Keratinocyte (primary cell): ENCODE measurements at regions not wholly inside any gene's neighbourhood (a gene's known extent, or its start where the extent isn't known, plus 50 kb on each side); places are given as distances from the start of the nearest gene placed in this dataset.

Experiments used
- DNase-seq: peaks from one replicate; pipeline ENCODE4 v3.0.0-alpha.2; 2011; ENCODE audit warnings: low read depth, missing footprints, low spot score
- FAIRE-seq: peaks from 2 replicates; lab custom pipeline; 2011; peaks lifted over from hg19 to GRCh38; lab: Jason Lieb, UNC
- H2AFZ ChIP-seq: 2 replicates; pipeline ENCODE4 v1.6.0; 2012; ENCODE audit warnings: low read length, control low read depth, inconsistent platforms; ENCODE audit not compliant: control insufficient read depth
- H3K27ac ChIP-seq: 2 replicates; pipeline ENCODE4 v1.5.1; 2011; ENCODE audit warnings: low read length; ENCODE audit not compliant: control insufficient read depth, insufficient read depth
- H3K27me3 ChIP-seq: 3 replicates; pipeline ENCODE4 v1.6.0; 2011; ENCODE audit warnings: low read length; ENCODE audit not compliant: control insufficient read depth, insufficient read depth; ENCODE audit errors: extremely low read depth
- H3K36me3 ChIP-seq, 2 experiments: 2 replicates in 1 of 2; 3 replicates in 1 of 2; pipeline ENCODE4 v1.5.1; 2011; ENCODE audit warnings: low read length in 2 of 2, mild to moderate bottlenecking in 1 of 2; ENCODE audit not compliant: control insufficient read depth in 2 of 2, insufficient read depth in 2 of 2; ENCODE audit errors: extremely low read depth in 1 of 2
- H3K4me1 ChIP-seq: 3 replicates; pipeline ENCODE4 v1.5.1; 2011; ENCODE audit warnings: low read length; ENCODE audit not compliant: control insufficient read depth, insufficient read depth; ENCODE audit errors: extremely low read depth
- H3K4me2 ChIP-seq: 3 replicates; pipeline ENCODE4 v1.6.0; 2011; ENCODE audit warnings: low read depth, low read length; ENCODE audit not compliant: control insufficient read depth, insufficient read depth; ENCODE audit errors: extremely low read depth
- H3K4me3 ChIP-seq, 3 experiments: fragments of 200-600 bp in 1 of 3; sonication (generic) in 1 of 3; 2 replicates in 2 of 3; 3 replicates in 1 of 3; pipeline ENCODE4 v1.5.1; 2011 to 2016; ENCODE audit warnings: low read length in 3 of 3, mild to moderate bottlenecking in 3 of 3, control low read depth in 2 of 3, inconsistent platforms in 1 of 3, low read depth in 1 of 3, mixed read lengths in 1 of 3, mixed run types in 1 of 3, moderate library complexity in 1 of 3; ENCODE audit not compliant: control insufficient read depth in 2 of 3, insufficient read depth in 2 of 3; ENCODE audit errors: extremely low read depth in 1 of 3
- H3K79me2 ChIP-seq: 2 replicates; pipeline ENCODE4 v1.6.0; 2012; ENCODE audit warnings: low read length; ENCODE audit not compliant: control insufficient read depth, insufficient read depth
- H3K9ac ChIP-seq: 3 replicates; pipeline ENCODE4 v1.6.0; 2011; ENCODE audit warnings: low read length; ENCODE audit not compliant: control insufficient read depth, insufficient read depth; ENCODE audit errors: extremely low read depth
- H3K9me1 ChIP-seq: 3 replicates; pipeline ENCODE4 v1.6.0; 2011; ENCODE audit warnings: low read length; ENCODE audit not compliant: control insufficient read depth, insufficient read depth; ENCODE audit errors: extremely low read depth
- H3K9me3 ChIP-seq: 2 replicates; pipeline ENCODE4 v1.5.1; 2012; ENCODE audit warnings: low read depth, low read length; ENCODE audit not compliant: control insufficient read depth
- H4K20me1 ChIP-seq: 3 replicates; pipeline ENCODE4 v1.6.0; 2011; ENCODE audit warnings: low read length; ENCODE audit not compliant: control insufficient read depth, insufficient read depth; ENCODE audit errors: extremely low read depth
- CTCF ChIP-seq, 3 experiments: IDR thresholded peaks in 1 of 3; conservative IDR thresholded peaks in 1 of 3; optimal IDR thresholded peaks in 1 of 3; 2 replicates in 2 of 3; 3 replicates in 1 of 3; pipeline versions ENCODE3 to v1.5.1; 2011; ENCODE audit warnings: low read length in 3 of 3, mild to moderate bottlenecking in 3 of 3, moderate library complexity in 2 of 3, control low read depth in 1 of 3, inconsistent platforms in 1 of 3; ENCODE audit not compliant: insufficient read depth in 2 of 3; ENCODE audit errors: extremely low read depth in 1 of 3
- EZH2 ChIP-seq: IDR thresholded peaks from one replicate; pipeline ENCODE4 v1.6.1; 2012; ENCODE audit warnings: inconsistent platforms, mild to moderate bottlenecking, low read length, moderate library complexity
- dilution Hi-C: fragments of 300-500 bp; cut with MboI; formaldehyde crosslinking; loops from one replicate; pipeline ENCODE4 v1.7.0; 2020; ENCODE audit warnings: low sequenced_read_pairs; ENCODE audit not compliant: extremely low pct_ligation_motif_present

GRCh38 chr15:45980366-45980765 lies 345.5 kb downstream of the SQOR start:
- dilution Hi-C loops = no loop called here

GRCh38 chr15:45981625-45982024 lies 346.8 kb downstream of the SQOR start:
- H3K79me2 ChIP-seq = no peaks in the 10 kb centered on the region
- TF ChIP-seq CTCF (optimal IDR thresholded peaks at IDR 0.05 in 1 of 3, IDR thresholded peaks at IDR 0.05 in 1 of 3, conservative IDR thresholded peaks at IDR 0.05 in 1 of 3; ENCODE audit: extremely low read depth in 1 of 3, insufficient read depth in 2 of 3, low read length in 3 of 3) (no peak), EZH2 (no peak)
- no peak for DNase-seq
- no peak overlapping the region for H2AFZ ChIP-seq
- no peak overlapping the region for H3K9ac ChIP-seq
- H3K9me1 ChIP-seq = no peaks in the 10 kb centered on the region
- H3K4me3 ChIP-seq = no peak overlapping the region
- H3K27me3 ChIP-seq = no peaks in the 10 kb centered on the region
- no peak for FAIRE-seq
- H3K4me1 ChIP-seq = no peaks in the 10 kb centered on the region
- no peak overlapping the region for H3K27ac ChIP-seq
- dilution Hi-C loops = no loop called here
- H3K9me3 ChIP-seq = no peaks in the 10 kb centered on the region
- H3K36me3 ChIP-seq = no peaks in the 10 kb centered on the region
- H4K20me1 ChIP-seq = no peaks in the 10 kb centered on the region
- H3K4me2 ChIP-seq = no peak overlapping the region

More at GRCh38 chr15:45980366-45980765, 345.5 kb downstream of the SQOR start:
- H3K9me3 ChIP-seq = no peaks in the 10 kb centered on the region
- no peaks in the 10 kb centered on the region for H3K9me1 ChIP-seq
- no peaks in the 10 kb centered on the region for H4K20me1 ChIP-seq
- H3K79me2 ChIP-seq = no peaks in the 10 kb centered on the region
- no peaks in the 10 kb centered on the region for H3K27me3 ChIP-seq
- no peak overlapping the region for H3K27ac ChIP-seq
- no peaks in the 10 kb centered on the region for H3K36me3 ChIP-seq
- no peak overlapping the region for H2AFZ ChIP-seq
- FAIRE-seq = no peak
- DNase-seq = no peak
- H3K4me1 ChIP-seq = no peaks in the 10 kb centered on the region
- TF ChIP-seq CTCF (optimal IDR thresholded peaks at IDR 0.05 in 1 of 3, IDR thresholded peaks at IDR 0.05 in 1 of 3, conservative IDR thresholded peaks at IDR 0.05 in 1 of 3; ENCODE audit: extremely low read depth in 1 of 3, insufficient read depth in 2 of 3, low read length in 3 of 3) (no peak), EZH2 (no peak)
- H3K4me2 ChIP-seq = no peak overlapping the region
- H3K4me3 ChIP-seq = no peak overlapping the region
- H3K9ac ChIP-seq = no peak overlapping the region
